ENCODE measurements at regions not wholly inside any gene's neighbourhood (a gene's known extent, or its start where the extent isn't known, plus 50 kb on each side); places are given as distances from the start of the nearest gene placed in this dataset.

GRCh38 chr4:24226023-24226422 lies 336.2 kb upstream of the PPARGC1A start:
- no peak for TF ChIP-seq CTCF (IDR thresholded peaks at IDR 0.05; ENCODE audit: extremely low read depth in 1 of 2, insufficient read depth in 1 of 2, low read depth in 1 of 2, low read length in 2 of 2)
- TF ChIP-seq JUN (IDR thresholded peaks at IDR 0.05; ENCODE audit: borderline replicate concordance, insufficient read depth, insufficient read length, low read depth) = no peak
- TF ChIP-seq POLR2AphosphoS5 (IDR thresholded peaks at IDR 0.05; ENCODE audit: insufficient read depth, low read depth, low read length) = no peak
- no peak for TF ChIP-seq POLR2A (IDR thresholded peaks at IDR 0.05; ENCODE audit: low read depth, low read length)
- TF ChIP-seq EZH2 (IDR thresholded peaks at IDR 0.05; ENCODE audit: borderline replicate concordance, low read depth, low read length, severe bottlenecking) = no peak
- TF ChIP-seq MYC (IDR thresholded peaks at IDR 0.05; ENCODE audit: low read depth, low read length) = no peak
- no peak for TF ChIP-seq GATA2 (IDR thresholded peaks at IDR 0.05; ENCODE audit: insufficient read depth, insufficient read length, low read depth, low read length)
- TF ChIP-seq FOS (IDR thresholded peaks at IDR 0.05; ENCODE audit: borderline replicate concordance, insufficient read depth, low read length) = no peak
- TF ChIP-seq MAX (IDR thresholded peaks at IDR 0.05; ENCODE audit: insufficient read depth, insufficient read length) = no peak

Measured in endothelial cell of umbilical vein (primary cell).